ENCODE measurements at regions not wholly inside any gene's neighbourhood (a gene's known extent, or its start where the extent isn't known, plus 50 kb on each side); places are given as distances from the start of the nearest gene placed in this dataset.

DNA sequence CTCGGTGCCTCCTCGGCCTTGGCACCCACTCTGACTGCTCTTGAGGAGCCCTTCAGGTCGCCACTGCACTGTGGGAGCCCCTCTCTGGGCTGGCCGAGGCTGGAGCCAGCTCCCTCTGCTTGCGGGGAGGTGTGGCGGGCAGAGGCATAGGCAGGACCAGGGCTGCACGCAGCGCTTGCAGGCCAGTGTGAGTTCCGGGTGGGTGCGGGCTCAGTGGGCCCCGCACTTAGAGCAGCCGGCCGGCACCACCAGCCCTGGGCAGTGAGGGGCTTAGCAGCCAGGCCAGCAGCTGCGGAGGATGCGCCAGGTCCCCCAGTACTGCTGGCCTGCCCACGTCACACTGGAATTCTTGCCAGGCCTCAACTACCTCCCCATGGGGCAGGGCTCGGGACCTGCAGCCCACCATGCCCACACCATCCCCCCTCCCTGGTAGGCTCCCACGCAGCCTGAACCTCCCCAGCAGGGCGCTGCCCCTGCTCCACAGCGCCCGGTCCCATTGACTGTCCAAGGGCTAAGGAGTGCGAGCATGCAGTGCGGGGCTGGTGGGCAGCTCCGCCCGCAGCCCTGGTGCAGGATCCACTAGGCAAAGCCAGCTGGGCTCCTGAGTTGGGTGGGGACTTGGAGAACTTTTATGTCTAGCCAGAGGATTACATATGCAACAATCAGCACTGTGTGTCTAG lies 602.9 kb upstream of the ST8SIA4 start:
- Histone ChIP-seq H3K23ac (ENCODE audit: insufficient read length) (no peak overlapping the region), H3K23me2 (ENCODE audit: low read depth, low read length) (no peaks in the 10 kb centered on the region), H2AFZ (ENCODE audit: low read length) (no peak overlapping the region), H3K18ac (ENCODE audit: extremely low read depth, low read length) (no peak overlapping the region), H2BK20ac (ENCODE audit: low read length) (no peak overlapping the region), H3K27ac (ENCODE audit: low read depth, low read length) (no peak overlapping the region), H4K20me1 (replicated peaks in 1 of 2; ENCODE audit: control insufficient read depth in 1 of 2, insufficient read depth in 2 of 2, low read length in 2 of 2) (no peaks in the 10 kb centered on the region), H4K91ac (replicated peaks; ENCODE audit: insufficient read length, low read length) (no peak overlapping the region), H3K4me1 (replicated peaks in 1 of 4; ENCODE audit: control insufficient read depth in 3 of 4, insufficient read depth in 4 of 4, low read length in 3 of 4) (no peaks in the 10 kb centered on the region; a peak in 1 of 7 replicates), H3K27me3 (replicated peaks in 1 of 4; ENCODE audit: control insufficient read depth in 3 of 4, extremely low read depth in 1 of 4, insufficient read depth in 3 of 4, low read length in 3 of 4) (no peaks in the 10 kb centered on the region), H3K56ac (replicated peaks; ENCODE audit: insufficient read length, low read depth, low read length) (no peak overlapping the region), H3K79me1 (ENCODE audit: low read depth, low read length) (no peaks in the 10 kb centered on the region), H3K36me3 (ENCODE audit: control insufficient read depth in 2 of 4, insufficient read depth in 4 of 4, low read length in 3 of 4) (peaks cover 0 to 5% (median 0%) of the 10 kb centered on the region in 4 experiments; a peak in 1 of 8 replicates), H3K4ac (replicated peaks; ENCODE audit: insufficient read length, low read depth, low read length) (no peak overlapping the region), H3K9me3 (ENCODE audit: insufficient read depth in 2 of 2, low read depth in 1 of 2, low read length in 1 of 2) (peaks cover 15 to 18% of the 10 kb centered on the region in 2 experiments), H3K4me2 (ENCODE audit: insufficient read depth in 1 of 2, low read depth in 2 of 2, low read length in 2 of 2) (no peak overlapping the region), H2BK120ac (replicated peaks; ENCODE audit: low read depth, low read length) (no peak overlapping the region), H2AK5ac (ENCODE audit: low read depth, low read length) (no peak overlapping the region), H3K4me3 (ENCODE audit: extremely low read depth in 1 of 4, insufficient read depth in 2 of 4, low read depth in 3 of 4, low read length in 4 of 4) (no peak overlapping the region), H2BK5ac (ENCODE audit: low read depth, low read length) (no peak overlapping the region), H3K9ac (replicated peaks in 1 of 4; ENCODE audit: extremely low read depth in 1 of 4, low read depth in 3 of 4, low read length in 3 of 4) (no peak overlapping the region), H3K14ac (ENCODE audit: insufficient read length) (no peak overlapping the region), H4K8ac (ENCODE audit: extremely low read depth, insufficient read depth, low read length) (no peak overlapping the region), H2BK12ac (ENCODE audit: low read depth, low read length) (no peak overlapping the region), H2BK15ac (ENCODE audit: low read length) (no peak overlapping the region), H3K79me2 (ENCODE audit: control insufficient read depth in 1 of 2, insufficient read depth in 2 of 2, low read length in 2 of 2) (no peaks in the 10 kb centered on the region), H4K5ac (ENCODE audit: insufficient read length, low read depth, low read length) (no peak overlapping the region)
- DNase-seq (ENCODE audit: low read depth in 1 of 2, low spot score in 2 of 2): no peak
- no peak for FAIRE-seq
- WGBS, 2 experiments (ENCODE audit: extremely low coverage in 1 of 2, insufficient coverage in 1 of 2, insufficient read length in 1 of 2, insufficient replicate concordance in 2 of 2, low coverage in 1 of 2, low lambda C conversion rate in 2 of 2, missing lambda C conversion rate in 1 of 2): 90% methylated on average over 11 of the region's 25 CpGs; no CpG with 5 or more reads in 1 of the 2 experiments
- ChIA-PET CTCF (ENCODE audit: partially characterized antibody) (interaction anchor here (0.7 kb wide), 1 partner anchor 10 kb away, joined by 3 read pairs; no protein-coding TSS in a partner anchor), POLR2A (ENCODE audit: partially characterized antibody) (no interaction called here)
- TF ChIP-seq ATF2 (IDR thresholded peaks at IDR 0.05; ENCODE audit: low read length): no peak
- TF ChIP-seq KDM4A (IDR thresholded peaks at IDR 0.05; ENCODE audit: low read depth, low read length, severe bottlenecking): no peak
- no peak for TF ChIP-seq TAF7 (optimal IDR thresholded peaks at IDR 0.05; ENCODE audit: borderline replicate concordance, low read depth, low read length)
- no peak for TF ChIP-seq HDAC2 (IDR thresholded peaks at IDR 0.05; ENCODE audit: borderline replicate concordance in 1 of 2, low read depth in 2 of 2, low read length in 2 of 2)
- TF ChIP-seq POLR2A (IDR thresholded peaks at IDR 0.05; ENCODE audit: control extremely low read depth in 1 of 2, low read depth in 2 of 2, low read length in 2 of 2): no peak
- TF ChIP-seq SAP30 (IDR thresholded peaks at IDR 0.05; ENCODE audit: insufficient read depth, insufficient replicate concordance, low read length): no peak
- TF ChIP-seq SIN3A (conservative IDR thresholded peaks at IDR 0.05 in 1 of 2, IDR thresholded peaks at IDR 0.05 in 1 of 2; ENCODE audit: low read depth in 1 of 2, low read length in 2 of 2): no peak
- TF ChIP-seq POLR2AphosphoS5 (IDR thresholded peaks at IDR 0.05; ENCODE audit: low read depth, low read length): no peak
- TF ChIP-seq SP1 (IDR thresholded peaks at IDR 0.05; ENCODE audit: low read depth, low read length): no peak
- TF ChIP-seq EP300 (IDR thresholded peaks at IDR 0.05; ENCODE audit: borderline replicate concordance in 1 of 2, low read depth in 2 of 2, low read length in 2 of 2): no peak
- no peak for TF ChIP-seq KDM5A (IDR thresholded peaks at IDR 0.05; ENCODE audit: low read length)

All from H1 (cell line).